ENCODE measurements at regions not wholly inside any gene's neighbourhood (a gene's known extent, or its start where the extent isn't known, plus 50 kb on each side); places are given as distances from the start of the nearest gene placed in this dataset.

- TF ChIP-seq POLR2AphosphoS2 (IDR thresholded peaks at IDR 0.05; ENCODE audit: low read length) (no peak), CHD2 (IDR thresholded peaks at IDR 0.05; ENCODE audit: low read depth, low read length) (no peak), PRDM10 (IDR thresholded peaks at IDR 0.05; ENCODE audit: partially characterized antibody) (no peak), POLR2A (conservative IDR thresholded peaks at IDR 0.05) (no peak), BHLHE40 (IDR thresholded peaks at IDR 0.05; ENCODE audit: low read length) (no peak), POLR2AphosphoS5 (IDR thresholded peaks at IDR 0.05; ENCODE audit: control insufficient read depth, insufficient read depth, low read depth, low read length) (no peak), CTCF (IDR thresholded peaks at IDR 0.05 in 2 of 3, conservative IDR thresholded peaks at IDR 0.05 in 1 of 3; ENCODE audit: insufficient read depth in 2 of 3, low read depth in 1 of 3, low read length in 3 of 3) (peak in 1 of 3 experiments; percentile 9; a peak in 1 of 6 replicates), ZSCAN29 (IDR thresholded peaks at IDR 0.05) (no peak), MYNN (IDR thresholded peaks at IDR 0.05) (no peak), MYNN (CRISPR knock-in tag; IDR thresholded peaks at IDR 0.05) (no peak), RBFOX2 (IDR thresholded peaks at IDR 0.05; ENCODE audit: low read depth, low read length) (no peak)
These were observed 70.9 kb upstream of the FNDC3A start for GRCh38 chr13:48904668-48905290.

Measured in K562 (cell line).